ENCODE measurements at regions not wholly inside any gene's neighbourhood (a gene's known extent, or its start where the extent isn't known, plus 50 kb on each side); places are given as distances from the start of the nearest gene placed in this dataset.

- TF ChIP-seq RAD21 (conservative IDR thresholded peaks at IDR 0.05): no peak
- TF ChIP-seq SMC3 (conservative IDR thresholded peaks at IDR 0.05; ENCODE audit: poor library complexity): no peak
- TF ChIP-seq CTCF (IDR thresholded peaks at IDR 0.05; ENCODE audit: poor library complexity, severe bottlenecking): no peak
- no peak for TF ChIP-seq REST (IDR thresholded peaks at IDR 0.05; ENCODE audit: borderline replicate concordance)
- Histone ChIP-seq H2AFZ (ENCODE audit: low read depth, low read length) (no peak overlapping the region), H3K9me2 (ENCODE audit: insufficient read depth, low read length) (no peaks in the 10 kb centered on the region), H3K4me3 (ENCODE audit: low read length) (no peak overlapping the region), H3K79me2 (replicated peaks; ENCODE audit: insufficient read depth, low read length) (no peaks in the 10 kb centered on the region), H3K4me2 (ENCODE audit: low read length) (no peak overlapping the region), H4K20me1 (ENCODE audit: insufficient read depth) (no peaks in the 10 kb centered on the region), H3K27ac (ENCODE audit: low read length) (no peak overlapping the region), H3F3A (ENCODE audit: insufficient read depth, low read length, poor library complexity, severe bottlenecking) (no peaks in the 10 kb centered on the region), H3K9ac (ENCODE audit: low read length) (no peak overlapping the region), H3K9me3 (ENCODE audit: low read length) (no peaks in the 10 kb centered on the region), H3K36me3 (ENCODE audit: insufficient read depth, low read length) (no peaks in the 10 kb centered on the region), H3K27me3 (ENCODE audit: insufficient read depth, low read depth, low read length) (no peaks in the 10 kb centered on the region)
Observed at GRCh38 chrX:113492895-113493294, 652.3 kb upstream of the AMOT start.

GRCh38 chrX:113473418-113473817, 632.8 kb upstream of the AMOT start:
- no peaks in the 10 kb centered on the region for H3K27me3 ChIP-seq (ENCODE audit: insufficient read depth, low read depth, low read length)

More at GRCh38 chrX:113473418-113473817, 632.8 kb upstream of the AMOT start:
- no peak overlapping the region for H2AFZ ChIP-seq (ENCODE audit: low read depth, low read length)
- no peaks in the 10 kb centered on the region for H3K9me3 ChIP-seq (ENCODE audit: low read length)
- H3K4me3 ChIP-seq (ENCODE audit: low read length): no peak overlapping the region
- no peak overlapping the region for H3K27ac ChIP-seq (ENCODE audit: low read length)
- H3K9me2 ChIP-seq (ENCODE audit: insufficient read depth, low read length): no peaks in the 10 kb centered on the region
- no peaks in the 10 kb centered on the region for H4K20me1 ChIP-seq (ENCODE audit: insufficient read depth)
- H3K79me2 ChIP-seq (replicated peaks; ENCODE audit: insufficient read depth, low read length): no peaks in the 10 kb centered on the region
- H3K4me2 ChIP-seq (ENCODE audit: low read length): no peak overlapping the region
- no peak overlapping the region for H3K9ac ChIP-seq (ENCODE audit: low read length)
- H3K36me3 ChIP-seq (ENCODE audit: insufficient read depth, low read length): no peaks in the 10 kb centered on the region
- TF ChIP-seq RAD21 (conservative IDR thresholded peaks at IDR 0.05) (no peak), REST (IDR thresholded peaks at IDR 0.05; ENCODE audit: borderline replicate concordance) (no peak), EP300 (conservative IDR thresholded peaks at IDR 0.05; ENCODE audit: poor library complexity, severe bottlenecking) (no peak), TAF1 (IDR thresholded peaks at IDR 0.05; ENCODE audit: low read depth) (no peak), EZH2 (IDR thresholded peaks at IDR 0.05; ENCODE audit: borderline replicate concordance, insufficient read depth, low read length, poor library complexity, severe bottlenecking) (no peak), CTCF (IDR thresholded peaks at IDR 0.05; ENCODE audit: poor library complexity, severe bottlenecking) (no peak), POLR2AphosphoS5 (IDR thresholded peaks at IDR 0.05) (no peak), SMC3 (conservative IDR thresholded peaks at IDR 0.05; ENCODE audit: poor library complexity) (no peak), MXI1 (conservative IDR thresholded peaks at IDR 0.05; ENCODE audit: poor library complexity, severe bottlenecking) (no peak)
- H3F3A ChIP-seq (ENCODE audit: insufficient read depth, low read length, poor library complexity, severe bottlenecking): no peaks in the 10 kb centered on the region
